CD4-positive, alpha-beta T cell treated with Interleukin-17A for 1 hour (primary cell): ENCODE measurements at regions not wholly inside any gene's neighbourhood (a gene's known extent, or its start where the extent isn't known, plus 50 kb on each side); places are given as distances from the start of the nearest gene placed in this dataset.
"Not testable (repeated sequence)": the region's sequence is repeated elsewhere in the genome, so short reads cannot be mapped to it uniquely, and the experiment has no call there.

Source experiments
- DNase-seq: peaks from one replicate; pipeline ENCODE4 v3.0.0-alpha.2; 2020

DNA sequence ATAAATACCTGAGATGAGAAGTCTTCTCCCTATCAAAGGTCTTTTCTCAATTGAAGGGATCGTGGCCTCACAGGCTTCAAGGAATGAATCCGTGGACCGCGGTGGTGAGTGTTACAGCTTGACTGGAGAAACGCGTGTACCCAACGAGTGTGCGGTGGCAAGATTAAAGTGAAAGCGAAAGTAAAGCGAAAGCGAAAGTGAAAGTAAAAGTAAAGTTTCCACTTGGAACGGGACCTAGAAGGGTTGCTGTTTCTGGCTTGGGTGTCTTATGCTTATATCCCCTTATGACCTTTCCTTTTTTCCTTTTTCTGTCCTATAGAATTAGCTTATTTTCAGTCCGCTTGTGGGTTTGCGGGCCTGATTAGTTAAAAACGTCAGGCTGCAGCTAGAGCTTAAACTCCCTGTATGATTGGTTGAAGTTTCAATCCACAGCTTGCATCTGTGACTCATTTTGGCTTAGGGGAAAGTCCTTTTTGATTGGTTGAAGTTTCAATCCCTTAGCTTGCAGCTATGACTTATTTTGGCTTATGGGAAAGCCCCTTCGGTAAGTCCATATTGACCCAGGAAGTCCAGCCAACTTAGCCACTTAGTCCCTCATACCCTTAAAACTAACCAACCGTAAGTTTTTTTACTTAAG, 924.3 kb upstream of the CDH10 start:
- DNase-seq = peak; percentile 49

DNA sequence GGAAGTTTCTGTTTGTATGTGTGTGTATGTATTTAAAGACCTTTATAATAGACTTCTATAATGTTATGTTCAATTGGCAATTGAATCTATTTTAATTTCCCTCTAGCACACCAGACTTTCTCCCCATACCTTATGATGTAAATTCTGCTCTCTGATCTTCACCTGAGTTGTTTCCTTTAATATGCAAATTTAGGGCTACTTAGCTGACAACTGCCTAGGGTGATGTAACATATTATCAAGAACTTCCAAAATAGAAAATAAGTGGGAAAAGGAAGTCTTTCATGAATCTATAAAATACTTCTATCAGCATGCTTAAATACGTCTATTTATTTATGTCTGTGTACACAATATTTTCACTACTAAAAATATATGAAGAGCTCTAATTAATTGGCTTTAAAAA, 923.5 kb upstream of the CDH10 start:
- DNase-seq = no peak

- DNase-seq = no peak
These were observed 923.1 kb upstream of the CDH10 start for GRCh38 chr5:25567881-25568280.

- DNase-seq = no peak
These were observed 917.9 kb upstream of the CDH10 start for GRCh38 chr5:25562656-25563055.

- DNase-seq = no peak
These were observed 909.3 kb upstream of the CDH10 start for GRCh38 chr5:25554077-25554476.

DNA sequence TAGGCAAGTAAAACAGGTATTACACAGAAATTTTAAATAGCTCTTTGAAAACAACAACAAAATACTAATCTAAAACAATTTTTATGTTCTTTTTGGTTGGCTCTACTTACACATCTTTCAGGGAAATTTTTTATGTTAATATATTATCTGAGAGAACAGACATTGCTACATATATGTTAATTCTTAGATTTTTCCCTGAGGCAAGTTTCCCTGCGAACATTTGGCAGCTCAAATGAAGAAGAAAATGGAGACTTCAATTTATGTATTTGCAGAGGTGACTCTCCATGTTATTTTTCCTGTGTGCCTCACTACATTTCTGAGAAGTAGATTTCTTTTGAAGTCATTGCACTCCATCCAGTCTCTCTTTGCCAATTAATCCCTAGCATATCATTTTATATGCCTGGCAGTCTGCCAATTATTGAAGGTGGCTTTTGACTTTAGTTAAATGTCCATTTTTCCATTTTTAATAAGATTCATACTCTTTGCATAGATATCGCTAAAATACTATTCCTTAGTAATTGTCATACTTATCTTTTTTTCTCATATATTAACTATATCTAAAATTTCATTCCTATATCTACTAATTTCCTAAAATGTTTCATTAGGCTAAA, 908.2 kb upstream of the CDH10 start:
- DNase-seq = no peak

GRCh38 chr5:25550793-25551192, 906.0 kb upstream of the CDH10 start:
- no peak for DNase-seq

GRCh38 chr5:25544652-25545249, 900.0 kb upstream of the CDH10 start:
- peak; percentile 1 for DNase-seq

DNA sequence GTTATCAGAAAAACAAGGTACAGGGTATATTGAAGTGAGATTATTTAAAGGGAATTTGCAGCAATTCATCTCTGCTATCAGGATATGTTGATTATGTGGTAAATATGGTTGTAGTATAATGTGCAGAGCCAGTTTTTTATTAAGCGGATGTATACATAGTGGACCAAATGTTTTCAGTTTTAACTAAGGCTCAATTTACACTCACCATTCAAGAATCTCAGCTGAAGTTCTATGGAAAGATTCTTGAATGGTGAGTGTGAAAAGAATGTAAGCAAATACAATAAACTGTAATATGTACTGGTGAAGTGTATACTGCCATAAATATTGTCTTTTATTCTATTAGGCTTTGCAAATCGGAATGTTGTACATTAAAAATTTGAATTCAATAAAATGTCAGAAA, 895.9 kb upstream of the CDH10 start:
- DNase-seq = no peak

DNA sequence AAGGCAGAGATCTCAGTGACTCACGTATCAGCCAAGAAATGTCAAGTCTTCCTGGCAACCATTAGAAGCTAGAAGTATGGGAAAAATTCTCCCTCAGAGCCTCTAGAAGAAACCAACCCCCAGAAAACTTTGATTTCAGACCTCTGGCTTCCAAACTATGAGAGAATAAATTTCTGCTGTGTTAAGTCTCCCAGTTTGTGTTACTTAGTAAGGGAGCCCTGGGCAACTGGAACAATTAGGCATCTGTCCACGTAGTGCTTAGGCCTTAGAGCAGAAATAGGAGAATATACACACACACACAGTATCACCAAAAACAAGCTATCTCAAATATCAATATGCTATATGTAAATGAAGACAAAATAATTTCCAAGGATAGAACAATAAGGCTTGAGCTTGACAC, 894.8 kb upstream of the CDH10 start:
- no peak for DNase-seq

DNA sequence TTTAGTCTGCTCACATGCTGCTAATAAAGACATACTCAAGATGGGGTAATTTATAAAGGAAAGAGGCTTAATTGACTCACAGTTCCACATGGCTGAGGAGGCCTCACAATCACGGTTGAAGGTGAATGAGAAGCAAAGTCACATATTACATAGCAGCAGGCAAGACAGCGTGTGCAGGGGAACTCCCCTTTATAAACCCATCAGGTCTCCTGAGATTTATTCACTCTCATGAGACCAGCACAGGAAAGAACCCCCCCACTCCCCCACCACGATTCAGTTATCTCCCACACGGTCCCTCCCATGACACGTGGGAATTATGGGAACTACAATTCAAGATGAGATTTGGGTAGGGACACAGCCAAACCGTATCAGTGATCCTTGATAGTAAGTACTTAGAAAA, 891.7 kb upstream of the CDH10 start:
- DNase-seq = not testable (repeated sequence)

DNA sequence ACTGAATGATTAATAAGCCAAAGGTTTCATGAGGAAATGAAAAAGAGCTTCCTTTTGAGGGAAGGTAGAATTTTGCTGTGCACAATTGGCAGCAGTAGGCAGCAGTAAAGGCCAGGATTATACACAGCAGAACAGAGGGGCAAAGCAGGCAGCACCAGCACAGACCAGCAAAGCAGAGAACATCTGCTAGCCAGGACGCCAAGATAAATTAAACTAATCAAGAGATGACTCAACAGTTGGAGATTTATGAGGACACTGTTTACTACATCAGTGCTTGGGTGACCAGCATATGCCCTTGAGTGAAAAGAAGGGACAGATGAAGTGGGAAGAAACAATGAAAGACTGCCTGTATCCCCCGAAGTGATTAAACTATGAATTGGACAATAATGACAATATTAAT, 871.4 kb upstream of the CDH10 start:
- no peak for DNase-seq

- DNase-seq = no peak
These were observed 870.7 kb upstream of the CDH10 start for GRCh38 chr5:25515525-25515924.

GRCh38 chr5:25510692-25511091, 865.9 kb upstream of the CDH10 start:
- not testable (repeated sequence) for DNase-seq

GRCh38 chr5:25508011-25508410, 863.2 kb upstream of the CDH10 start:
- DNase-seq = not testable (repeated sequence)

DNA sequence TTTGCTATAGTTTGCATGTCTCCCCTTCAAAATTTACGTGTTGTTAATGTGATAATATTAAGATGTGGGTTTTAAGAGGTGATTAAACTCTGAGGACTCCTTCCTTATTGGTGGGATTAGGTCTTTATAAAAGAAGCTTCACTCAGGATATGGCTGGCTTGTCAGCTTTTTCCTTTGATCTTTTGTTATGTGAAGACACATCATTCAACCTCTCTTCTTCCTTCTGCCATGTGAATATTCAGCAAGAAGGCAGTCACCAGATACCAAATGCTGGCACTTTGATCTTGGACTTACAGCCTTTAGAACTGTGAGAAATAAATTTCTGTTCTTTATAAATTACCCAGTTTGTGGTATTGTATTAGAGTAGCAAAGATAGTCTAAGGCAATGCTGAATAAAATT, 855.9 kb upstream of the CDH10 start:
- DNase-seq = no peak

GRCh38 chr5:25489834-25490538, 845.2 kb upstream of the CDH10 start:
- DNase-seq = no peak

DNA sequence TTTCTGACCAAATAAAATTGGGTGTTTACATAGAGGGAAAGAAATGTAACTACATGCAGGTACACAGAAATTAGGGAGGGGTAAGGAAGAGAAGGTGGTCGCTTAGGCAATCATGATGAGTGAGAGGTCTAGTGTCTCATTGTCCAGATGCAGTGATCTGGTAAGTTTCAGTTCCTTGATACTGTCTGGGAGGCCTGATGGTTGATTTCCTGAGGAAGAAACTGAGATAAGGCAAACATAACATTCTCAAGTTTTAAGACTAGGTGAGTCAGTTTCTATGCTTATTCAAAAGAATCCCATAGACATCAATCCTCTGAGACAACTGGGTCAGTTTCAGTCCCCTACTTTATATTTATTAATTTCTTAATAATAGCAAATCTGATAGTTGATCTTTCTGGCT, 843.3 kb upstream of the CDH10 start:
- DNase-seq = no peak

- no peak for DNase-seq
These were observed 839.6 kb upstream of the CDH10 start for GRCh38 chr5:25484391-25484790.

DNA sequence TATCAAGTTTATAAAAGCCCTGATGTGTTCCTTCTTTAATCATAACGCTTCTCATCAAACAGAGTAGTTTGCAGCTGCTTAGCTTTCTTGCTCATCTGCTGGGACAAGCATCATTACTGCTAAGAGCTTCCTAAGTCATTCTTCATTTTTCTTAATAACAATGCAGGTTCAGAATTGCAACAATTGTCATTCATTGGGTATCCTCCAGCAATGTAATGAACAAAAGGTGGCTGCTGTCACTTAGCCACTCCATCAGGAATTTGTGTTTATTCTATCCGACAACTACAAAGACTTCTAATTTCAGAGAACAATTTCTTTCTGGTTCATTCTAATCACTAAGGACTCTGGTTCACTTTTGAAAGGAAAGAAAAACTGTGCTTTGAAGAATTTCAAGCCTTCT, 836.7 kb upstream of the CDH10 start:
- no peak for DNase-seq

GRCh38 chr5:25459082-25459481, 814.3 kb upstream of the CDH10 start:
- no peak for DNase-seq

GRCh38 chr5:25458628-25459027, 813.9 kb upstream of the CDH10 start:
- DNase-seq = no peak

DNA sequence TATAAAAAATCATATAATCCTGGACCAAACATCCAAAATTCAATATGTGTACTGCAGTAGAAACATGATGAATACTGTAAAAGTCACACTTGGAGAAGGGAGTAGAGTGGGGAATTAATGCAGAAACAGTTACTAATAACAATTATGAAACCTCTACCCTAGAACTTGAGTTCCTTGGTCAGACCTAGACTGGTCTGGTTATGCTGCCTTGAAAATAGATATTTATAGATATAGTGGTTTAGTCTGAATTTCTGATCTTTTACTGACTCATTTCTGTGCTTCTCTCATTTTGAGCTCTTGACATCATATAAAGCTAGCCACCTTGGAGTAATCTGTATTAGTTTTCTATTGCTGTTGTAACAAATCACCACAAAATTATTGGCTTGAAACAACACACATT, 808.7 kb upstream of the CDH10 start:
- no peak for DNase-seq

GRCh38 chr5:25451294-25451693, 806.5 kb upstream of the CDH10 start:
- no peak for DNase-seq
